Karpas-422 (cell line): ENCODE measurements at regions not wholly inside any gene's neighbourhood (a gene's known extent, or its start where the extent isn't known, plus 50 kb on each side); places are given as distances from the start of the nearest gene placed in this dataset.
"Not testable (repeated sequence)": the region's sequence is repeated elsewhere in the genome, so short reads cannot be mapped to it uniquely, and the experiment has no call there.

Experiments
- DNase-seq: peaks from one replicate; pipeline ENCODE4 v3.0.0-alpha.2; 2015
- H2AFZ ChIP-seq: fragments of 200-600 bp; sonication (generic); 2 replicates; pipeline ENCODE4 v1.6.1; 2014; ENCODE audit warnings: antibody characterized with exemption, low read length, mixed read lengths
- H3K27ac ChIP-seq: fragments of 200-600 bp; sonication (generic); 2 replicates; pipeline ENCODE4 v1.5.1; 2014; ENCODE audit warnings: mild to moderate bottlenecking, low read length, moderate library complexity
- H3K27me3 ChIP-seq: fragments of 200-600 bp; sonication (generic); 2 replicates; pipeline ENCODE4 v1.6.1; 2014; ENCODE audit warnings: low read length, mixed read lengths
- H3K36me3 ChIP-seq: fragments of 200-600 bp; sonication (generic); 2 replicates; pipeline ENCODE4 v1.6.1; 2014; ENCODE audit warnings: low read length, mixed read lengths; ENCODE audit not compliant: insufficient read depth
- H3K4me1 ChIP-seq: fragments of 200-600 bp; sonication (generic); 2 replicates; pipeline ENCODE4 v1.6.1; 2014; ENCODE audit warnings: mild to moderate bottlenecking, low read length, mixed read lengths
- H3K4me2 ChIP-seq: fragments of 200-600 bp; sonication (generic); 2 replicates; pipeline ENCODE4 v1.6.1; 2014; ENCODE audit warnings: low read length, low read depth, mild to moderate bottlenecking; ENCODE audit not compliant: poor library complexity, severe bottlenecking
- H3K4me3 ChIP-seq: fragments of 200-600 bp; sonication (generic); 2 replicates; pipeline ENCODE4 v1.5.1; 2014; ENCODE audit warnings: mild to moderate bottlenecking, antibody characterized with exemption, low read length, mixed read lengths
- H3K79me2 ChIP-seq: fragments of 200-600 bp; sonication (generic); 2 replicates; pipeline ENCODE4 v1.6.1; 2014; ENCODE audit warnings: mild to moderate bottlenecking, low read length, mixed read lengths
- H3K9ac ChIP-seq: fragments of 200-600 bp; sonication (generic); 2 replicates; pipeline ENCODE4 v1.6.0; 2014; ENCODE audit warnings: low read length
- H3K9me2 ChIP-seq: fragments of 200-600 bp; sonication (generic), shearing (Covaris generic); replicated peaks from 2 replicates; pipeline ENCODE4 v1.6.0; 2014; ENCODE audit warnings: mild to moderate bottlenecking, low read length, moderate library complexity; ENCODE audit not compliant: insufficient read depth
- H3K9me3 ChIP-seq: fragments of 300-700, 200-600 bp; sonication (generic); 2 replicates; pipeline ENCODE4 v1.6.1; 2014; ENCODE audit warnings: low read length, mixed read lengths
- H4K20me1 ChIP-seq: fragments of 200-600 bp; sonication (generic); 2 replicates; pipeline ENCODE4 v1.6.1; 2014; ENCODE audit warnings: mild to moderate bottlenecking, antibody characterized with exemption, low read length, low read depth; ENCODE audit not compliant: insufficient read depth

DNA sequence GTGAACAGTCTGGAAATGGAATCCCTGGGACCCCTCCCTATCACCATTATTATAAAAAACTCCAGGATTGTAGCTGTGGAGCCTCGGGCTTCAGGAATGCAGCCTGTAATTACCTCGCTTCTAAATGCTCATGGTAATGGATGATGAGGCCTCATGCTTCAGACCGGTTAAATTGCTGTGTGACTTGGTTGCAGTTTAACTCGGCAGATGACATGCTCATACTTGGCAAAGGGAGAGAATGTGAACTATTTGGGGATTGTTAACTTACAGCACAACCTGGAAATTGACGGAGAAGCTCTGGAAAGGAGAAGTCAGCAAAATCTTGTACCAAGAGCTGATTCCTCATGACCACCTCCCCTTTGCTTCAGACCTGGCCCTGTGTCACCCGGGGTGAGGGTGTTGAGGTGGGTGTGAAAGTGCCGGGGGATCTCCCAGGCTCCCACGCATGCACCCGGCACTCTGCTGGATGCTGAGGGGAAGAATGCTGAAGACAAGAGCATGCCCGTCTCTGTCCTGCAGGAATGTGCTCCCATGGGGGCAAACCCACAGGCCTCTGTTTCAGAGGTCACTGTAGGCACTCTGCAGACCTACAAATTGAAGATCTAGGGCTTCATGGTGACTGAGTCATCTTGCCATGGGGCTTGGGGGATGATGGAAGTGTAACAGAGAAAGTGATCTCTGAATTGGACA lies 364.8 kb downstream of the RPS6KC1 start:
- Histone ChIP-seq H3K9ac (no peak overlapping the region), H3K4me3 (no peak overlapping the region), H3K4me1 (no peaks in the 10 kb centered on the region), H3K36me3 (no peaks in the 10 kb centered on the region), H4K20me1 (no peaks in the 10 kb centered on the region), H2AFZ (no peak overlapping the region), H3K9me2 (no peaks in the 10 kb centered on the region), H3K27me3 (no peaks in the 10 kb centered on the region), H3K9me3 (no peaks in the 10 kb centered on the region), H3K79me2 (no peaks in the 10 kb centered on the region), H3K27ac (no peak overlapping the region), H3K4me2 (no peak overlapping the region)
- no peak for DNase-seq

- H3K36me3 ChIP-seq, result no peaks in the 10 kb centered on the region
Observed at GRCh38 chr1:213416461-213417224, 365.6 kb downstream of the RPS6KC1 start.

DNA sequence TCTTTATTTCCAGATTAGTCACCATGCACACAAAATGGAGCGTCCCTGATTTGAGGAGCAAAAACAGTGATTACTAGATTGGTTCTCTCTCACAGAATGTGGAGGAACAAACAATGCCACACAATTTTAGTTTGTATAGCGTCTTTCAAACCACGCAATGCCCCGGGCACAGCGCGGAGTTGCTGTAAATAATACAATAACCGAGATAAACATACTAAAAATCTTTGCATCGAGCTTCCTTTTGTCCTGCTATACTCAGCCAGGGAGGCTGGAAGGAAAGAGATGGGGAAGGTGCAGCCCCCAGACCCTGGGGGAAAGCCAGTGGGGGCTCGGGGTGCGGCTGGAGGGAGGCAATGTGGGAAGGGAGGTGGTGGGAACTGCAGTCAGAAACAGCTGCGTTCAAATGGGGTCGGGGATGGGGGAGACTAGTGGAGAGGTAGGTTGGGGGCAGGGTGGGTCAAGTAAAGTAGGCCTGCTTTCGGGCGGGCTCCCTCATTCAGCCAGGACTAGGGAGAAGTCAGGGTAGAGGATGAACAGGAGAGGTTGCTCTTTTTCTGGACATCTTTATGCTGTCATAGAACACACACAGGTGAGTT lies 366.3 kb downstream of the RPS6KC1 start:
- no peak overlapping the region for H3K9ac ChIP-seq
- no peaks in the 10 kb centered on the region for H3K36me3 ChIP-seq
- H3K27me3 ChIP-seq, result no peaks in the 10 kb centered on the region
- no peak for DNase-seq
- no peak overlapping the region for H3K4me2 ChIP-seq
- no peaks in the 10 kb centered on the region for H3K9me2 ChIP-seq
- no peaks in the 10 kb centered on the region for H3K9me3 ChIP-seq
- no peak overlapping the region for H2AFZ ChIP-seq
- no peaks in the 10 kb centered on the region for H3K4me1 ChIP-seq
- H4K20me1 ChIP-seq, result no peaks in the 10 kb centered on the region
- no peak overlapping the region for H3K27ac ChIP-seq
- H3K79me2 ChIP-seq, result no peaks in the 10 kb centered on the region
- no peak overlapping the region for H3K4me3 ChIP-seq

More at GRCh38 chr1:213416461-213417224, 365.6 kb downstream of the RPS6KC1 start:
- no peaks in the 10 kb centered on the region for H4K20me1 ChIP-seq
- H3K4me3 ChIP-seq, result no peak overlapping the region
- no peaks in the 10 kb centered on the region for H3K4me1 ChIP-seq
- H3K79me2 ChIP-seq, result no peaks in the 10 kb centered on the region
- H3K27me3 ChIP-seq, result no peaks in the 10 kb centered on the region
- H2AFZ ChIP-seq, result no peak overlapping the region
- H3K27ac ChIP-seq, result no peak overlapping the region
- no peak overlapping the region for H3K9ac ChIP-seq
- H3K4me2 ChIP-seq, result no peak overlapping the region
- H3K9me3 ChIP-seq, result no peaks in the 10 kb centered on the region
- no peaks in the 10 kb centered on the region for H3K9me2 ChIP-seq
- DNase-seq, result no peak

DNA sequence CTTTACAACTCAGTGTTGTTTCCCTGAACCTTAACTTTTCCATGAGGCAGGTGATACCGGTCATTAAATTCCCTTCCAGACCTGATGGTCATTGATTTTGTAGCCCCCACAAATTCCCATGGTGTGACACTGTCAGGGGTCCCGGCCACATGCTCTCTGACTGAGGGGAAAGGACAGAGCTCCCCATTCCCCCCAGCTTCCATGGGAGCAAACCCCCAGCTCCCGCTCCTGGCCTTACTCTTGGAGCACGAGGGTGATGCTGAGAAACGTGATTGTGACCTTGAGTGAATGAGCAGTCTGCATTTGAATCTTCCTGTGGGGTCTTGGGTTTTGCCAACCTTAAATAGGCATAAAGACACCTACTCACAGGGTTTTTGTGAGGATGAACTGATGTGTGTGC lies 366.8 kb downstream of the RPS6KC1 start:
- Histone ChIP-seq H2AFZ (no peak overlapping the region), H3K9me2 (no peaks in the 10 kb centered on the region), H3K4me3 (no peak overlapping the region), H3K79me2 (no peaks in the 10 kb centered on the region), H3K27me3 (no peaks in the 10 kb centered on the region), H4K20me1 (no peaks in the 10 kb centered on the region), H3K9me3 (no peaks in the 10 kb centered on the region), H3K36me3 (no peaks in the 10 kb centered on the region), H3K4me1 (no peaks in the 10 kb centered on the region), H3K4me2 (no peak overlapping the region), H3K9ac (no peak overlapping the region), H3K27ac (no peak overlapping the region)
- DNase-seq, result no peak

GRCh38 chr1:213418268-213419071 lies 367.4 kb downstream of the RPS6KC1 start:
- DNase-seq, result no peak
- Histone ChIP-seq H3K4me1 (no peaks in the 10 kb centered on the region), H3K79me2 (no peaks in the 10 kb centered on the region)

GRCh38 chr1:213419401-213420030 lies 368.5 kb downstream of the RPS6KC1 start:
- Histone ChIP-seq H3K27me3 (no peaks in the 10 kb centered on the region), H3K79me2 (no peaks in the 10 kb centered on the region), H3K4me1 (no peaks in the 10 kb centered on the region), H2AFZ (no peak overlapping the region), H3K9me3 (no peaks in the 10 kb centered on the region), H3K4me2 (no peak overlapping the region), H3K9me2 (no peaks in the 10 kb centered on the region), H3K36me3 (no peaks in the 10 kb centered on the region), H3K4me3 (no peak overlapping the region), H3K9ac (no peak overlapping the region), H3K27ac (no peak overlapping the region), H4K20me1 (no peaks in the 10 kb centered on the region)
- no peak for DNase-seq

More at GRCh38 chr1:213418268-213419071, 367.4 kb downstream of the RPS6KC1 start:
- Histone ChIP-seq H3K27me3 (no peaks in the 10 kb centered on the region), H3K9ac (no peak overlapping the region), H2AFZ (no peak overlapping the region), H3K4me2 (no peak overlapping the region), H3K9me3 (no peaks in the 10 kb centered on the region), H3K4me3 (no peak overlapping the region), H3K36me3 (no peaks in the 10 kb centered on the region), H3K27ac (no peak overlapping the region), H3K9me2 (no peaks in the 10 kb centered on the region), H4K20me1 (no peaks in the 10 kb centered on the region)

DNA sequence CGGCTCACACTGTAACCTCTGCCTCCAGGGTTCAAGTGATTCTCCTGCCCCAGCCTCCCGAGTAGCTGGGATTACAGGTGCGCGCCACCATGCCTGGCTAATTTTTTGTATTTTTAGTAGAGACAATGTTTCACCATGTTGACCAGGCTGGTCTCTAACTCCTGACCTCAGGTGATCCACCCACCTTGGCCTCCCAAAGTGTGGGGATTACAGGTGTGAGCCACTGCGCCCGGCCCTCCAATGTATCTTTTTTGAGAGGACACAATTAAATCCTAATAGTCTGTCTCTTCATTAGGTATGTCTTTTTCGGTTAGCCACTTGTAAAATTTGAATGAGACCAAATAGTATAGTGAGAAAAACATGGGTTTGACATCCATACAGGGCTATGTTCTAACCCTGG lies 370.1 kb downstream of the RPS6KC1 start:
- H3K9ac ChIP-seq, H3K9me2 ChIP-seq, H2AFZ ChIP-seq, H3K4me3 ChIP-seq, H3K27me3 ChIP-seq, DNase-seq, H3K27ac ChIP-seq, H4K20me1 ChIP-seq, H3K4me2 ChIP-seq, H3K9me3 ChIP-seq, H3K4me1 ChIP-seq, H3K79me2 ChIP-seq, H3K36me3 ChIP-seq: not testable (repeated sequence)
